HepG2 (cell line): ENCODE measurements at regions not wholly inside any gene's neighbourhood (a gene's known extent, or its start where the extent isn't known, plus 50 kb on each side); places are given as distances from the start of the nearest gene placed in this dataset.

Experiments
- ATAC-seq: fragments of 200-7000 bp; cut with Tn5 transposase; 3 replicates; pipeline ENCODE4 v1.9.1; 2020; ENCODE audit warnings: mild to moderate bottlenecking, moderate library complexity
- BruUV-seq: library from RNA; stranded (reverse); fragments of 400-500 nt; replicated peaks from 2 replicates; lab custom pipeline; 2021; lab: Mats Ljungman, UMichigan
- CTCF ChIA-PET: fragments of 300-600 bp; formaldehyde crosslinking; extraction: SDS; loops from one replicate; lab custom pipeline; 2021; ENCODE audit warnings: low total read pairs, inconsistent platforms, low intra/inter-chr PET ratio; lab: Yijun Ruan, JAX
- POLR2A ChIA-PET: fragments of 350-600 bp; sonication (Branson Sonifier 250); formaldehyde crosslinking; loops from one replicate; lab custom pipeline; 2020; ENCODE audit warnings: antibody characterized with exemption, inconsistent platforms; lab: Yijun Ruan, JAX
- DNase-seq: peaks from one replicate; pipeline ENCODE4 v3.0.0-alpha.2; 2015; ENCODE audit warnings: low spot score
- FAIRE-seq: peaks from 3 replicates; lab custom pipeline; 2011; peaks lifted over from hg19 to GRCh38; lab: Jason Lieb, UNC
- H2AFZ ChIP-seq: one replicate; pipeline ENCODE4 v1.6.1; 2011; ENCODE audit warnings: low read length, inconsistent platforms
- H3K27ac ChIP-seq: fragments of 300-600 bp; 3 replicates; pipeline ENCODE4 v1.8.0; 2011; ENCODE audit warnings: mixed run types, mild to moderate bottlenecking, mixed read lengths, low read length, inconsistent platforms; ENCODE audit not compliant: insufficient read depth; ENCODE audit errors: extremely low read length
- H3K27me3 ChIP-seq, 2 experiments: fragments of 200-600 bp in 1 of 2; 2 replicates in 1 of 2; 3 replicates in 1 of 2; pipeline versions ENCODE4 v1.6.0 to v1.8.0; 2011; ENCODE audit warnings: low read length in 2 of 2, mild to moderate bottlenecking in 2 of 2, moderate library complexity in 2 of 2, inconsistent platforms in 1 of 2; ENCODE audit not compliant: insufficient read depth in 2 of 2, control insufficient read depth in 1 of 2
- H3K36me3 ChIP-seq, 2 experiments: fragments of 200-600 bp in 1 of 2; replicated peaks in 1 of 2; 2 replicates in 1 of 2; 3 replicates in 1 of 2; pipeline versions ENCODE4 v1.5.1 to v1.8.0; 2011; ENCODE audit warnings: low read length in 2 of 2, inconsistent platforms in 1 of 2; ENCODE audit not compliant: insufficient read depth in 2 of 2, control insufficient read depth in 1 of 2
- H3K4me1 ChIP-seq: 2 replicates; pipeline ENCODE4 v1.5.1; 2012; ENCODE audit warnings: low read length, inconsistent platforms; ENCODE audit not compliant: insufficient read depth
- H3K4me2 ChIP-seq: 2 replicates; pipeline ENCODE4 v1.6.0; 2011; ENCODE audit warnings: low read depth, low read length, inconsistent platforms
- H3K4me3 ChIP-seq, 3 experiments: fragments of 200-600 bp in 1 of 3; sonication (generic), shearing (Covaris generic) in 1 of 3; replicated peaks in 1 of 3; 2 replicates each; pipeline ENCODE4 v1.5.1; 2011 to 2016; ENCODE audit warnings: low read length in 3 of 3, inconsistent platforms in 2 of 3, low read depth in 2 of 3, mild to moderate bottlenecking in 2 of 3, control low read depth in 1 of 3, mixed read lengths in 1 of 3; ENCODE audit not compliant: insufficient read depth in 1 of 3
- H3K79me2 ChIP-seq: one replicate; pipeline ENCODE4 v1.6.1; 2011; ENCODE audit warnings: low read length, inconsistent platforms; ENCODE audit not compliant: insufficient read depth
- H3K9ac ChIP-seq: 2 replicates; pipeline ENCODE4 v1.6.0; 2011; ENCODE audit warnings: mild to moderate bottlenecking, low read depth, low read length, inconsistent platforms; ENCODE audit not compliant: insufficient read depth
- H3K9me3 ChIP-seq: 2 replicates; pipeline ENCODE4 v1.5.1; 2012; ENCODE audit warnings: mild to moderate bottlenecking, low read length
- H4K20me1 ChIP-seq: 2 replicates; pipeline ENCODE4 v1.6.0; 2011; ENCODE audit warnings: inconsistent platforms, mild to moderate bottlenecking, low read length, moderate library complexity; ENCODE audit not compliant: insufficient read depth
- DRAP1 ChIP-seq: IDR thresholded peaks from 2 replicates; pipeline ENCODE4 v1.6.1; 2016; ENCODE audit warnings: missing genetic modification reagents, missing compliant biosample characterization
- FLYWCH1 ChIP-seq: sonication (generic); formaldehyde crosslinking; IDR thresholded peaks from 2 replicates; pipeline ENCODE4 v1.8.1; 2023; ENCODE audit warnings: mild to moderate bottlenecking, missing genetic modification reagents
- HOMEZ ChIP-seq: IDR thresholded peaks from 2 replicates; pipeline ENCODE4 v1.6.1; 2016; ENCODE audit warnings: low read depth
- SNAPC5 ChIP-seq: sonication (generic); formaldehyde crosslinking; IDR thresholded peaks from 2 replicates; pipeline ENCODE4 v1.8.1; 2023; ENCODE audit warnings: mild to moderate bottlenecking, missing genetic modification reagents, borderline replicate concordance
- ZNF512 ChIP-seq: sonication (generic); formaldehyde crosslinking; IDR thresholded peaks from 2 replicates; pipeline ENCODE4 v1.4.0; 2020; ENCODE audit warnings: mild to moderate bottlenecking, missing genetic modification reagents
- WGBS: methylation state at CpG from one replicate; pipeline ENCODE4 v1.1.6; 2017; ENCODE audit warnings: low lambda C conversion rate; 5-methylcytosine and 5-hydroxymethylcytosine counted together
- in situ Hi-C: cut with HindIII; loops from 2 replicates; pipeline ENCODE4 v1.10.0; 2017; ENCODE audit warnings: low pct_unique_long_range_greater_than_20kb; ENCODE audit not compliant: extremely low pct_ligation_motif_present
- intact Hi-C: fragments of 100-400 bp; cut with micrococcal nuclease; formaldehyde crosslinking; loops from one replicate; pipeline ENCODE4 v1.10.0; 2022; ENCODE audit not compliant: unreplicated experiment

- Histone ChIP-seq H3K4me1 (no peaks in the 10 kb centered on the region), H3K4me2 (no peak overlapping the region), H3K9me3 (no peaks in the 10 kb centered on the region), H3K27me3 (no peaks in the 10 kb centered on the region; a peak in 1 of 5 replicates), H4K20me1 (no peaks in the 10 kb centered on the region), H2AFZ (no peak overlapping the region), H3K27ac (no peak overlapping the region), H3K36me3 (no peaks in the 10 kb centered on the region), H3K4me3 (no peak overlapping the region), H3K9ac (no peak overlapping the region), H3K79me2 (no peaks in the 10 kb centered on the region)
- in situ Hi-C loops = no loop called here
- ChIA-PET CTCF (no interaction called here), POLR2A (no interaction called here)
- BruUV-seq = no TSS peak
- DNase-seq (no peak), ATAC-seq (no peak), FAIRE-seq (no peak)
- intact Hi-C loops = no loop called here
- TF ChIP-seq ZNF512 (CRISPR knock-in tag) (no peak), SNAPC5 (CRISPR knock-in tag) (no peak), DRAP1 (no peak), FLYWCH1 (CRISPR knock-in tag) (no peak), HOMEZ (CRISPR knock-in tag) (no peak)
- 0% methylated on average over 1 of the region's 1 CpG for WGBS
These were observed 166.9 kb downstream of the SLC15A5 start for GRCh38 chr12:16110596-16110995.
